ENCODE measurements at regions not wholly inside any gene's neighbourhood (a gene's known extent, or its start where the extent isn't known, plus 50 kb on each side); places are given as distances from the start of the nearest gene placed in this dataset.

DNA sequence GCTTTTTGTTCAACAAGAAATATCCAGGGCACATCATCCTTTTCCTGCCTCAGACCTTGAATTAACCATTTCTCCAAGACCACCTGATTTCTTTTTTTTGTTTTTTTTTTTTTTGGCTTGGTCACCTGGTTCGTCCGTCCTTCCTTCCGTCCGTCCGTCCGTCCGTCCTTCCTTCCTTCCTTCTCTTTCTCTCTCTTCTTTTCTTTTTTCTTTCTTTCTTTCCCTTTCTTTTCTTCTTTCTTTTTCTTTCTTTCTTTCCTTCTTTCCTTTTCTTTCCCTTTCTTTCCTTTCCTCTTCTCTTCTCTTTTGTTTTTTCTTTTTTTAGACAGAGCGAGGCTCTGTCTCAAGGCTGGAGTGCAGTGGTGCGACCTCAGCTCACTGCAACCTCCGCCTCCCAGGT, 80.7 kb downstream of the TET3 start:
- DNase-seq (ENCODE audit: low spot score) = no peak

GRCh38 chr2:74066491-74067203, 81.1 kb downstream of the BOLA3 start:
- DNase-seq (ENCODE audit: low spot score) = no peak

GRCh38 chr2:74067221-74067747, 80.4 kb downstream of the BOLA3 start:
- DNase-seq (ENCODE audit: low spot score) = no peak

- no peak for DNase-seq (ENCODE audit: low spot score)
Measured at GRCh38 chr2:74070991-74071390, 76.7 kb downstream of the BOLA3 start.

- no peak for DNase-seq (ENCODE audit: low spot score)
Measured at GRCh38 chr2:74071426-74071825, 76.3 kb downstream of the BOLA3 start.

DNA sequence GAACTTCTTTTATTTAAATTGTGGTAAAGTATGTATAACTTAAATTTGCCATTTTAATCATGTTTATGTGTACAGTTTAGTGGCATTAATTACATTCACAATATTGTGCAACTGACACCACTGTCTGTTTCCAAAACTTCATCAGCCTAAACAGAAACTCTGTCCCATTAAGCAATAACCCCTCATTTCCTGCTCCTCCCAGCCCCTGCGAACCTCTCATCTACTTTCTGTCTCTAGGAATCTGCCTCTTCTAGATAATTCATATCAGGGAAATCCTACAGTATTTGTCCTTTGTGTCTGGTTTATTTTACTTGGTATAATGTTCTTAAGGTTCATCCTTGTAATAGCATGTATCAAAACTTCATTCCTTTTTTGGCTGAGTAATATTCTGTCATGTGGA, 75.1 kb downstream of the BOLA3 start:
- DNase-seq (ENCODE audit: low spot score) = no peak

- DNase-seq (ENCODE audit: low spot score) = no peak
Measured at GRCh38 chr2:74074487-74074886, 73.2 kb downstream of the BOLA3 start.

DNA sequence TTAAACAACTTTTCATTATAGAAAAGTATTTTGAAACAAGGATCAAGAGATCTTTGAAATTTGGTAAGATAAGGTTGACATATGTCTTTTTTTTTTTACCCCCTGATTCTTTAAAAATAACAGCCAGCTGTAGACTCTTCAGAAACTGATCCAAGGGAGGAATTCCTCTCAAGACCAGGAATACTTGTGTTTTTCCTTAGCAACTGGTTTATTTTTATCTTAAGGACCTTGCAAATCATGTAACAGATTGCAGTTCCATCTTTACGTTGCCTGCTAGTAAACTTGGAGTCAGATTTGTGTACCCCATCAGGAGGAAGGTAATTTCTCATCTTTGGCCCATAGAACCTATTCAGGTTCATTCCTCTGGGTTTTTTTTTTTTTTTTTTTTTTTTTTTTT, 71.6 kb downstream of the BOLA3 start:
- no peak for DNase-seq (ENCODE audit: low spot score)

GRCh38 chr2:74077636-74078035, 70.1 kb downstream of the BOLA3 start:
- DNase-seq (ENCODE audit: low spot score) = peak; percentile 6

GRCh38 chr2:74078466-74078865, 69.2 kb downstream of the BOLA3 start:
- DNase-seq (ENCODE audit: low spot score) = no peak

DNA sequence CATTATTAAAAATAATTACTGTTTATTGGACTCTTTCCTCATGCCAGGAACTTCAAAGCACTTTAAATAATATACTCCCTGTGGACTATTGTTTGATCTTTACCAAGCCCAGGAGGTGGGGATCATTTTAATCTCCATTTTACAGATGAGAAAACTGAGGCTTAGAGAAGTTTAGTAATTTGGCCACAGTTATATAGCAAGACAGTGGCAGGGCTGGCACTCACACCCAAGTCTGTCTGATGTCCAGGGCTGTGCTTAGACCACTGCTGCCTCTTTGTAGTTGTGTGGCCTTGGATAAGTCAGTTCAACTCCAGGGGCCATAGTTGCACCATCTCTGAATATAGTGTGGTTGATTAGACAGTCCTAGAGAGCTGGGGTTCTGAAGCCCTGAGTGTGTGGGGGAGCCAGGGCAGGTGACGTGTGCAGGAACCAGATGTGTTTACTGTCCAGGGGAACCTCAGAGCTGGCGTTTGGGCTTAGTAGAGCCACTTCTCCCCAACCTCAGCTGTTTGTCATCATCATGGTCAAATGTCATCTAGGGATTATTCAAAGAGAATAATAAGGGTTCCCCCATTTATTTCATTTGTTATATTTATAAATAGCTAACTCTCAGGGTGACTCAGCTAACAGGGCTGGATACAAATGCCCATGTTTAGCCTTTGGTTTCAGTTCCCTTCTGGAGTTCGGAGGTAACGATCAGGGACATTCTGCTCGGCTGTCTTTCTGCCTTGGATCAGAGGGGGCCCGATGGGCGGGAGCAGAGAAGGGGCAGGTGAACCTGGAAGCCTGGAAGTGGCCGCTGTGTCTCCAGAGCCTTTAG, 68.0 kb downstream of the BOLA3 start:
- no peak for DNase-seq (ENCODE audit: low spot score)

GRCh38 chr2:74080346-74080745, 67.4 kb downstream of the BOLA3 start:
- no peak for DNase-seq (ENCODE audit: low spot score)

- DNase-seq (ENCODE audit: low spot score) = no peak
Measured at GRCh38 chr2:74081030-74081762, 66.5 kb downstream of the BOLA3 start.

DNA sequence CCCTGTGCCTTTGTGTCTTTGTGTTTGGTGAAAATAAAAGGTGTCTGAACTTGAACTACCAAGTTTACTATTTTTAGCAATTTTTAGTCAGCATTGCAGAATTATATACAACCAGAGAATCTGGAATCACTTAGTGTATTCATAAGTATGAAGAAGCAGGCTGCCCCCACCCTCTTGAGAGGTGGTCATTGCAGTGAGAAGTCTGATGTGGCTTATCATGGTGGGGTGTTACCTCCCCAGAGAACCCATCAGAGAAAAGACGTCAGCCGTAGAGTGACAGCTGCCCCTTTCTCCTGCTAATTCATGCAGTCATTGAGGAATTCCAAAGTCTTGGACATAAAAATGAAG, 66.0 kb downstream of the BOLA3 start:
- no peak for DNase-seq (ENCODE audit: low spot score)

GRCh38 chr2:74083750-74084149, 64.0 kb downstream of the BOLA3 start:
- DNase-seq (ENCODE audit: low spot score) = no peak
